HFF-Myc (cell line): ENCODE measurements at regions not wholly inside any gene's neighbourhood (a gene's known extent, or its start where the extent isn't known, plus 50 kb on each side); places are given as distances from the start of the nearest gene placed in this dataset.

Source experiments
- DNase-seq: peaks from one replicate; pipeline ENCODE4 v3.0.0-alpha.2; 2011; ENCODE audit warnings: low read depth; ENCODE audit errors: extremely low read depth
- H3K4me3 ChIP-seq: replicated peaks from 2 replicates; pipeline ENCODE4 v1.5.1; 2011; ENCODE audit warnings: low read depth, mild to moderate bottlenecking, control low read depth, low read length
- TF ChIP-seq, protein P1 (sequence below): IDR thresholded peaks from 2 replicates; pipeline ENCODE4 v1.5.1; 2012; ENCODE audit warnings: mild to moderate bottlenecking, low read depth, low read length, control low read depth; ENCODE audit errors: missing control alignments

DNA sequence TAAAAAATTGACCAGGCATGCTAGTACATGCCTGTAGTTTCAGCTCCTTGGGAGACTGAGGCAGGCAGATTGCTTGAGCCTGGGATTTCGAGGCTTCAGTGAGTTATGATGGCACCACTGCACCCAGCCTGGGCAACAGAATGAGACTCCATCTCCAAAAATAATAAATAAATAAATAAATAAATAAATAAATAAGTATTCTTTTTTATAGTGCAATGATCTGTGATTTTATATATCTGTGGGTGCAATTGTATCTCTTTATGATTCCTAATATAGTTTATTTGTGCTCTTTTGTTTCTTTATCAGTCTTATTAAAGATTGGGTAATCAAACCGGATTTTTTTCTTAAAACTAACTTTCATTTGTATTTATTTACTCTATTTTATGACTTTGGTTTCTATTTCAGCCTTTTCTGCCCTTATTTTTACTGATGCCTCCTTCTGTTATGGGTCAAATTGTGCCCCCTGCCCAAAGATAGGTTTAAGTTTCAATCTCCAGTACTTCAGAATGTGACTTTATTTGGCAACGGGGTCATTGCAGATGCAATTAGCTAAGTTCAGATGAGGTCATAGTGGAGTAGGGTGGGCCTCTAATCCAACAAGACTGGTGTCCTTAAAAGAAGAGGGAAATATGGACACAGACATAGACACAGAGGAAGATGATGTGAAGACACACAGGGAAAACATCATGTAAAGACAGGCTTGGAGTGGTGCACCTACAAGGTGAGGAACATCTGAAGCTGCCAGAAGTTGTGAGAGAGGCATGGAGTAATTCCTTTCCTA lies 74.9 kb upstream of the CDC42BPA start:
- H3K4me3 ChIP-seq, result no peak overlapping the region
- DNase-seq, result no peak
- TF ChIP-seq, protein P1, sequence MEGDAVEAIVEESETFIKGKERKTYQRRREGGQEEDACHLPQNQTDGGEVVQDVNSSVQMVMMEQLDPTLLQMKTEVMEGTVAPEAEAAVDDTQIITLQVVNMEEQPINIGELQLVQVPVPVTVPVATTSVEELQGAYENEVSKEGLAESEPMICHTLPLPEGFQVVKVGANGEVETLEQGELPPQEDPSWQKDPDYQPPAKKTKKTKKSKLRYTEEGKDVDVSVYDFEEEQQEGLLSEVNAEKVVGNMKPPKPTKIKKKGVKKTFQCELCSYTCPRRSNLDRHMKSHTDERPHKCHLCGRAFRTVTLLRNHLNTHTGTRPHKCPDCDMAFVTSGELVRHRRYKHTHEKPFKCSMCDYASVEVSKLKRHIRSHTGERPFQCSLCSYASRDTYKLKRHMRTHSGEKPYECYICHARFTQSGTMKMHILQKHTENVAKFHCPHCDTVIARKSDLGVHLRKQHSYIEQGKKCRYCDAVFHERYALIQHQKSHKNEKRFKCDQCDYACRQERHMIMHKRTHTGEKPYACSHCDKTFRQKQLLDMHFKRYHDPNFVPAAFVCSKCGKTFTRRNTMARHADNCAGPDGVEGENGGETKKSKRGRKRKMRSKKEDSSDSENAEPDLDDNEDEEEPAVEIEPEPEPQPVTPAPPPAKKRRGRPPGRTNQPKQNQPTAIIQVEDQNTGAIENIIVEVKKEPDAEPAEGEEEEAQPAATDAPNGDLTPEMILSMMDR, result no peak

DNA sequence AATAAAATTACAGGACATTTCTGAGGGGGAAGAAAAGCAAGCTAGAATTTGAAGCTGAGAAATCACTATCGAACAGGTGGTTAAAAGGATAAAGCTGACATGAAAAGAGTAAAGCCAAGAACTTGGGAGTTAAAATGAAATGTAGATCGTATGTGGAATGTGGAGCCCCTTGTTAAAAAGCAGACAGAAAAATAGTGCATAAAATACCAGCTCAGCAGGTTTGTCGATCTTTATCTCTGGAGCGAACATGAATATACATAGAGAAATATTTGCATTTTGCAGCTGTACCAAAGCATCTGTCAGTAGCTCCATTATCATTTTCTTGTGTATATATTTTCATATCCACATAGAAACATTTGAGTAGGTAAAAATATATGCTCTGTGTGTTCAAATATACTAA lies 73.6 kb upstream of the CDC42BPA start:
- TF ChIP-seq, protein P1, result no peak

DNA sequence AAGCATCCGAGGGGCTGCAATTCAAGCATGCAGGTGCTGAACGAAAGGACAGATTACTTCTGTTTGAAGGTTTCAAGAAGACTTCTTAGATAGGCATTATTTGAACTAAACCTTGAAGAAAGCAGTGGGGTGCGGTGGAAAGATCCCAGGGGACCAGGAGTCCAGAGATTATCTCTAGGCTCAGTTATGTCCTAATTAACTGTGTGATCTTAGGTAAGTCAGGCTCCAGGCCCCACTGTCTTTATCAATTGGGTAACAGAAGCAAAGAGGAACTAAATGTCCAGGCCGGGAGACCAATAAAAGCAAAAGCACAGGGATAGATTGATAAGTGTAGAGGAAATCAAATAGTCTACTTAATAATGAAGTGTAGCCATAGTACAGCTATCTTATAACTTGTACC lies 72.9 kb upstream of the CDC42BPA start:
- TF ChIP-seq, protein P1, result no peak
- no peak for DNase-seq
- no peak overlapping the region for H3K4me3 ChIP-seq

More for the DNA sequence above, 73.6 kb upstream of the CDC42BPA start:
- no peak for DNase-seq
- no peak overlapping the region for H3K4me3 ChIP-seq

DNA sequence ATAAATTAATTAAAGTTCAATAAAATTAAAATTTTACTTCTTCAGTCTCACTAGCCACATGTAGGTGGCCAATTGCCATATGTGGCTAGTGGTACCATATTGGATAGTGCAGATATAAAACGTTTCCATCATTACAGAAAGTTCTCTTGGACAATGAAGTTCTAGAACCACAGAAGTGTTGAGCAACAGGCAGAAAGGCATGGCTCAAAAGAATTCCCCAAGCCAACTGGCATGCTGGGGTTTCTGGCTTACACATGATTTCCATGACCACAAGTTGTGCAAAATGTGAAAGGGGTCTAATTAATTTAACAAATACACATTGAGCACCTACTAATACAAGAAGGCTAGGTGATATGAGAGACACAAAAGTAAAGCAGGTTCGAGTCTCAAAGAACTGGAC lies 72.2 kb upstream of the CDC42BPA start:
- H3K4me3 ChIP-seq, result no peak overlapping the region
- DNase-seq, result no peak
- TF ChIP-seq, protein P1, result no peak

DNA sequence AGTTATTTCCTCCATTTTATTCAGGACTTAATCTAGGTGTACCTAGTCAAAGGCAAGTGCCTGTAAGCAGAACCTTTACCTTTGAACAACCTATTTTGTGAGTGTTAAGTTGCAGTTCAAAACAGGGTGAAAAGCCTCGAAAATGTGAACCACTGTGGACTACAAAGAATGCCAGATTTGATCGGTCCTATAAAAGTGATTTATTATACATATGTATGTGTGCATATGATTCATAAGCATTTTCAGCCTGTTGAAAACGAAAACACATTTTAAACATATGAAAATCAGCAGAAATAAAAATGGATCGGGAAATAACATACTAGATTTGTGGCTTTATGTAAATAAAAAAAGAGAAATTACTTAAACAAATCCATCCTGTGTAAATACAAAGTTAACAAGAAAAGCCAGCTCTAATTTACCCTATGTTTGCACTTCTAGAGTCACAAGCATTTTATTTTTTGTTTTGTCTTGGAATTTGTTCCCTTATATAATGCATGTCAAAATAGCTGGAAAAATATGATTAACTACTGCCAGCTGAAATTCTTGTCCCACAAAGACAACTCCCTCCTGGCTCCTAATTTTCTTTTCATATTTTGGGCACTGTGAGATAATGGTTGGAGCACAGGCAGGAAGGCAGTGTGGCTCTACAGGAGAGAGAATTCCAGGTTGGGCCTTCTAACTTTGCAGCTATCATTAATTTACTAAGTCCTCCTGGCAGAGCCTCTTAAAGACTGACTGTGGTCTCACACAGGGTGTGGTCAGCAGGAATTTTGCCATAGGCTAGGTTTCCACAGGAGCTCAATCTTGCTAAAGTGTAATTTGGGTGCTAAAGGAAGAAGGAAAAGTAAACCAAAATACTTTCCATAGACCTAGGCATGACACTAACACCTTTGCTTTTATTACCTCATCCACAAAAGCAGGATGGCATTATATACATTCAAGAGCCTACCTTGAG lies 70.2 kb upstream of the CDC42BPA start:
- no peak for DNase-seq
- H3K4me3 ChIP-seq, result no peak overlapping the region
- TF ChIP-seq, protein P1, result no peak

DNA sequence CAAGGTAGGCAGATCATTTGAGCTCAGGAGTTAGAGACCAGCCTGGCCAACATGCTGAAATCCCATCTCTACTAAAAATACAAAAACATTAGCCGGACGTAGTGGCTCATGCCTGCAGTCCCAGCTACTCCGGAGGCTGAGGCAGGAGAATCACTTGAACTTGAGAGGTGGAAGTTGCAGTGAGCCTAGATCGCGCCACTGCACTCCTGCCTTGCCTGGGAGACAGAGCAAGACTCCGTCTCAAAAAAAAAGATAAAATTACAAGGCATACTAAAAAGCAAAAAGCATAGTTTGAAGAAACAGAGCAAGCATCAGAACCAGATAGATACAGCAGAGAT lies 61.2 kb upstream of the CDC42BPA start:
- H3K4me3 ChIP-seq, result no peak overlapping the region
- DNase-seq, result no peak
- TF ChIP-seq, protein P1, result no peak
